Renal cortical epithelial cell (primary cell): ENCODE measurements at regions not wholly inside any gene's neighbourhood (a gene's known extent, or its start where the extent isn't known, plus 50 kb on each side); places are given as distances from the start of the nearest gene placed in this dataset.
"Not testable (repeated sequence)": the region's sequence is repeated elsewhere in the genome, so short reads cannot be mapped to it uniquely, and the experiment has no call there.

Experiments used
- DNase-seq: peaks from one replicate; pipeline ENCODE4 v3.0.0-alpha.2; 2011; ENCODE audit warnings: low read depth

DNA sequence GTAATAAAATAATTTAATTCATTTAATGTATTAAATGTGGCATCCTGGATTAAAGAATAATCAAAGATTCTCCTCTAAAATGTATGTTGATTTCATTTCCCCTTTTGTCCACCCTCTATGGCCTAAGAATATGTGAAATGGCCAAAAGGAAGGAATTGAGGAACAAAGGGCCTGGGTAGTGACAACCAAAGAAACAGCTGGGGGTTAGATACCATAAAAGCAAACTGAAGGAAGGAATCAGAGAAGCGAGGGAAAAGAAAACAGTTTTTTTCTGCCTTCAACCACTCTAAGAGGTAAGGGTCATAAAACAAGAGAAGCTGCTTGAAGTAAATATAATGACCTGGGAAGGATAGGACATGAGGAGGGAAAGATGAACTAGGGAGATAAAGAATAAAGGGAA is 139.3 kb downstream of the FAM76B start:
- DNase-seq, result no peak

DNA sequence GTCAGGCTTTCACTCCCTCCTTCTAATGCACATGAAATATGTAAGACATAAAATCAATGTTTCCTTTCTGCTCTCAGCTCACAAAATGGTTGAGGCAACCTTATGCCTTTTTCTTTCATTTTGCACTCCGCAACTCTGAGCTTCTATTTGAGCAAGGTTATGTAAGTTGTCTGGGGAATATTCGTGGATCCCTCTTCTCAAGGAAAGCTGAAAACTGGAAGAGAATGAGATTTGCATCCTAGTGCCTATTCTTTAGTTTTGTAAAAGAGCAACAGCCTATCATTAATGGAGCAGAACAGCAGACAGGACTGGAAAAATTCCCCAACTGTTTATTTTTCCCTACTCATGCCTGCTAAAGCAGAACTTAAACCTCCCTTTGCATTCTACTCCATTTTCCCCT is 141.7 kb downstream of the FAM76B start:
- peak; percentile 53 for DNase-seq

DNA sequence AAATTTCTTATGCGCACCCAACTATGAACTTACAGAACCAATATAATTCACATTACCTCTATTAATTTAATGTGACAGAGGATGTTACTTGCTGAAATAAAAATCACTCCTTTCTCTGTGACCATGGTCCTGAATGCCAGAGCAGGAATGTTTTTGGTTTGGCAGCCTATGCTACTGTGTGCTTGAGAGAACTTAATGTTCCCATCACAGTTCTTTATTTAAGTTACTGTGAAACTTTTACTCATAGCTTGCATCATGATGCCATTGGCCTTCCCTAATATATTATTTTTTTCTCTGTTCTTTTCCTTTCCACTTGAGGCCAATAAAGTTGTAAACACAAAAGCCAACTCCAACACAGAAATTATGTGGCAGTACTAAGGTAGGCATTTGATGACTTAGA is 142.2 kb downstream of the FAM76B start:
- peak; percentile 75 for DNase-seq

DNA sequence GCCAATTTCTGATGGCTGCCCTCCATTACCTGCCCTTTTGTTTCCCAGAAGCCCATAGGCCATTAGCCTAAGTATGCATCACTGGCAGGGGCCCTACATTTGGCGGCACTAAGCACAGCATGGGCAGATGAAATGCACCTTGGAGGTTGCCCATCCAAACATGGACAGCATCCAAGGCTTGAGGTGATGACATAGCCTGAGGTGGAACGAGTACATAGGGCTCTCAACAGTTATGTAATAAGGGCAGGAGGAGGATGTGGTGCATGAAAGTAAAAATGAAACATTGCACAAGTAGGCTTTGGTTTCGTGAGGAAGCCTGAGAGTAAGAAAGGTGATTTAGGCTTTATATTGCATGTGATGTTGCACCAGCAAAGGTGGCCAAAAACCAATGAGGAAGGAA is 148.1 kb downstream of the FAM76B start:
- peak; percentile 69 for DNase-seq

DNA sequence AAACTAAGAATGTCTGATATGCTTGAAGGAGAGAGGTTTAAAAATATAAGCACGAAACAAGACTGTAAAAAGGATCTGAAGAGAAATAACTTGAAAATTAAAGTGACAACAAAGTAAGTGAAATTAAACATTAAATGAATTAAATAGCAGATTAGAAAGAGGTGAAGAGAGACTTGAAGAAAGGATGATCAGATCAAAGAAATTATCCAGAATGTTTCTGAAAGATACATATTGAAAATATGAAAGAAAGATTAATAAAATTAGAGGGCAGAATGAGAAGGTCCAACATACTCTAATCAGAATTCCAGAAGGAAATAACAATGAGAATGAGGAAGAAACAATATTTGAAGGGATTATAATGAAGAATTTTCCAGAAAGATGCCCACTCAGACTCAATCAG is 151.1 kb downstream of the FAM76B start:
- DNase-seq, result no peak

DNA sequence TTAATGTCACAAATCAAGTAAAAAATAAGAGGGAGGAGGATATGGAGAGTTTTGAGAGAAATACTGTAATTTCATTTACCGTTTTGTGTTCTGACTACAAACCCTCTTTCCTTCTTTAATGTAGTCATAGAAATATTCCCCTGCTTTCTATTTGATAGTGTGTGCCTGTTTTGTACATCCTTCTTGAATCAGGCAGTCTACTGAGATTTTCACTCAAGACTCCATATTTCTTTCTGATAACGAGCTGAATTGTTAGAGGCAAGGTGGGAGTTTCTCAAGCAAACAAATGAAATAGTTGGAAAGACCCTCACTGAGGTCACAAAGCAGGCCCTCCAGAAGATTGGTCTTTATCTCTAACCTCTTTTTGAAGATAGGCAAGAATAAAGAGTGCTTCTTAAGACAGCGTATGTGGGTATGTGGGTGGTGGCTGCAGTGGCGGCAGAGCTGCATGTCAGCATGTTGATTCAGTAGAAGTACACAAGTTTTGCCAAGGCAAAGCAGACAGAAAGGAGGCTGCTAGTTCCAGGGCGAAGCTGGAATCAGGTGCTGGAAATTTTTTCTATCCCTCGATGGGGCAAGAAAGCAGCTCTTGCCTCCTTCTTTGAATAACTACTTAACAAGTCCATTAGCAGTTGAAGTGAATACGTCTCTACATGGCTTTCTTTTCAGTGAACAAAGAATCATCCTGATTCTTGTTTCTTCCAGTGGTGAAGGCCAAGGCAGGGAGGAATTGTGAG is 164.2 kb downstream of the FAM76B start:
- no peak for DNase-seq

DNA sequence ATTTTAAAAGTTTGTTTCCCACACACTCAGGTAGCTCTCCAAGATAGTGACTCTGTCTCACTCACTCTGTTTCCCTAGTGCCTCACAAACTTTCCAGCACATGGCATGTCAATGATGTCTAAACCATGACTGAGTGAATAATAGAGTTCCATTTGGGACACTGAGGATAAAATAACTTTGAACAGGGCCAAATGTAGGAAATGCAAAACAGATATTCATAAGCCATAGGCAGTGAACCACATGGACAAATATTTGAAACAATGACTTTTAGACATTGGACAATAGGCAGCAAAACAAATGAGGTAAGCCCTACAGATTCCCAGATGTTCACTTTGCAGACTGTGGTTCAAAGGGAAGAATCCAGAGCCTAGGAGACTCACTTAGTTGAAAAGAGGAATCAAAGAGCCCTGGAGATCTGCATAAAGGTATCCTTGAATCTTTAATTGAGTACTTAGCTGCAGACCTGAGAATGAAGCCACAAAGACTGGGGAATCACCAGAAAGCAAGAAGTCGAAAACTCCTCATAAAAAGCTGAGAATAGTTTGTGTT is 173.3 kb downstream of the FAM76B start:
- no peak for DNase-seq

DNA sequence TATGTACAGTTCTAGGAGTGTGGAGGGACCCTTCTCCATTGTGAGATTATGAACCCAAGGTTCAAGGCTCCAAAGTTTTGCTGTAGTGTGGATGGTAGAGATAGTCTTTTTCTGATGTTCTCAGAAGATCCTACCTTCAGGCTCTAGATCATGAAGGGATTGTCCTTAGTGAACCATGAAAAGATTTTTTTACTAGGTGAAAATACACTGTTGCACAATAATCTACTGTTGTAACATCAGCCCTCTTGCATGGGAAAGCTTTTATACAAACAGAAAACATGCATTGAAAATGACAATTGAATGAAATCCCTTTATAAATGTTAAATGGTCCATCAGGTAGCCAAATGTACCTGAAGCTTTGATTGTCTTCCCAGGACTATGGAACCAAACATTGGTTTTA is 177.8 kb downstream of the FAM76B start:
- peak; percentile 34 for DNase-seq

DNA sequence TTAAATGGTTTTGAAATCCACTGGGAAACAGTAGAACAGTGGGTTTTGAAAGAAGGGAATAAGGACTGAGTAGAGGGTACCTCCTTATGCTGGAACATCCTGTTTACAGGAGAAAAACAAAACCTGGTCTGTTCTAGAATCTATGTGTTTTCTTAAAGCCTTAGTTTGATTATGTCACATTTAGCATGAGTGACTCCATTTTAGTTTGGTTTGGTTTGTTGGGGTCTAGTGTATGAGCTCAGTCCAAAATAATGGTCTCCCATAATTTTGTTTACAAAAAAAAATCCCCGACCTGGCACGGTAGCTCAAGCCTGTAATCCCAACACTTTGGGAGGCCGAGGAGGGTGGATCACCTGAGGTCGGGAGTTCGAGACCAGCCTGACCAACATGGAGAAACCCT is 179.4 kb downstream of the FAM76B start:
- not testable (repeated sequence) for DNase-seq

DNA sequence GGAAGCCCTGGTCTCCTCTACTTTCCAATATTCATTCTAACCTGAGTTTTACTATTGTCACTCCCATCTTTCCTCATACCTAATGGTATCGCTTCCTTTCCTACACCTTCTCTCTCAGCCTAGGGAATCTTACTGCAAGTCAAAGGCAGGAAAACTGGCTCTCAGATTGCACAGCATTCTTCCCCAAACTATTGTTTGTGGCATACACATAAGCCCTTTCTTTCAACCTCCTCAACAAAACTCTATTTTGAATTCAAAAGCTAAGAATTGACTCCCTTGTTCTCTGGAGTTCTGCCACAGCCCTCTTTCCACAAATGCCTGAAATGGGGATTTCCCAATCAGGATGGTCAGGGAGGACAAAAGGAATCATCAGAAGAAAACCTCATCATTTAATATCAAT is 181.5 kb downstream of the FAM76B start:
- no peak for DNase-seq

DNA sequence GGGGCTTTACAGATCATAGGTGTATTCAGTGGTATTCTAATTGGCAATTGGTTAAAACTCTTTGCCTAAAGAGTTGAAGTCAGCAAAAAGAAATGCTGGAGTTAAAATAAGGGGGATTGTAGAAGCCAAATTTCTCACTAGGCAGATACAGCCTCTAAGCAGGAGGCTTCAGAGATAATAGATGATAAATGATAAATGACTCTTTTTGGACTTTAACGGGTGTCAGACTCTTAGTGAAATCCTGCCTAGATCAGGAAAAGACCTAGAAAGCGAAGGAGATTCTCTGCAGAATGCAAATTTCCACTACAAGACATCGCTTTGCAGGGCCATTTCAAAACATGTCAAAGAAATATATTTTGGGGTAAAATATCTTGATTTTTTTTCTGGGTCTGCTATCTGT is 182.8 kb downstream of the FAM76B start:
- DNase-seq, result no peak

DNA sequence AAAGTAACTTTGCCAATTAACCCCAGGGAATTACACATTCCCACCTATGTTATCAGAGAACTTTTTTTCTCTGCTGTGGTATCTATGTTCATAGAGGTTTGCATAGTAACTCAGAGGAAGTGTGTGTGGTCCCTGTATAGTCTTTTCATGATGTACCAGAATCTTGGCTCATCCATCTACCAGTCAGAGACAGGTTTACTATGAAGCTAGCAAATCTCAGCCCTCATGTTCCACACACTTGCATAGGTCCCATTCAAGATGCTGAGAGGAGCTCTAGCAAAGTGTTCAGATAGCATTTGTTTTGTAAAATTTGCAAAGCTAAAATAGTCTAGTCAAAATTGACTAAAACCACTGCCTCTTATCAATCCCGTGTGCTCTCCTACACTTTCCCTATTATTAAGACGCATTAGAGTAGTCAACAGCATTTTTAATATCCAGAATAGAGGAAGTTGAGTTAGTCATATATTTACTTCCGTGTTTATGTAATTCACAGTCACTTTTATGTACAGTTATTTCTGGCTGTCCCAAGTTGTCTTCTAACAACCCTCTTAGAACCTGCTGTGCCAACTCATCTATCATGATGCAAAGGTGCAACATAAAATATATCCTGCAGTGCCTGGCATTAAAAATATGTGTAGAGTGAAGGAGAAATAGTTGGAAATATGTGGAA is 184.2 kb downstream of the FAM76B start:
- DNase-seq, result no peak

DNA sequence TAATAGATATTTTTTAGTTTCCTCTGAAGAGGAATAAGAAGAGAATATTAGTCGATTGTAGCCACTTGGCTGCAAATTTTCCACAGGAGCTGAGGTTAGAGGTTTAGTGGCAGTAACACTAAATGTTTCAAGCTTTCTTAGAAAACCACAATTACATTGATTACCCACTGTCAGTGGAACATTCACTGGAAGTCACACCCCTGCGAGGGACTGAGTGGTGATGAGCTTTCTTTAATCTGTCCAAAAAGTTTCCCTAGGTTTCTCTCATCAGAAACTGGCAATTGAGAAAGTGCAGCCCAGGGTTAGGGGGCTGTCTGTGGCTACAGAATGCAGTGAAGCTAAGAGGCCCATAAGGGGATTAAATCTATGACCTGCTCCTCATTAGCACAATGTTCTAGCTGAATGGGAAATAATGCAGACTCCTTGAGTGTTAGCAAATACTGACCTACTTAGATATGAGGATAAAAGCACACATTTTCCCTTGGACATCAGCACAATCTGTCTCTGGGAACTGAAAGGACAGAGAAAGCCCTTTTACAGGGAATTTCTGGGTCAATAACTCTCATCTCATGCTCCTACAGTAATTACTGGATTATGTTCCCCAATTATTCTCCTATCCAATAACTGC is 189.5 kb downstream of the FAM76B start:
- no peak for DNase-seq

DNA sequence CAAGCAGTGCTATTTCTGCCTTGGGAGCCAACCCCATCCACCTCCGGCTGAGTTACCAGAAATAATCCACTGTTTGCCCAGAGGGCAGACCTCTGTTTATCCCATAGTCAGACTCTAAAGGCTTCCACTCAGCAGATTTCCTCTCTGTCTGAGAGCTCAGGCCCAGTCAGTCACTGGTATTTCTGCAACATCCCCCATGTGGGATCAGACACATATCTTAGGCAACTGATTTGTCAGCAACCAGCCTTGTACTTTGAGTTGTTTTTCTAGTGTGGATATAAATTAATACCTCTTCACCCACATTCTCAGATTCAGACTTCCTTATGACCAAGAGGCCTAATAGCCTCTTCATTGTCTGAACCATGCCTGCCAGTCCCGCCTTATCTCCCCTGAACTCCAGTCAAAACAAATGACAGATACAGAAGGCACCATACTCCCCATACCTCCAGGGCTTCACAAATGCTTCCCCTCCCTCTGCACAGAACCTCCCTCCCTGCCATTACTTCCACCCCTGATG is 193.6 kb downstream of the FAM76B start:
- DNase-seq, result peak; percentile 57

DNA sequence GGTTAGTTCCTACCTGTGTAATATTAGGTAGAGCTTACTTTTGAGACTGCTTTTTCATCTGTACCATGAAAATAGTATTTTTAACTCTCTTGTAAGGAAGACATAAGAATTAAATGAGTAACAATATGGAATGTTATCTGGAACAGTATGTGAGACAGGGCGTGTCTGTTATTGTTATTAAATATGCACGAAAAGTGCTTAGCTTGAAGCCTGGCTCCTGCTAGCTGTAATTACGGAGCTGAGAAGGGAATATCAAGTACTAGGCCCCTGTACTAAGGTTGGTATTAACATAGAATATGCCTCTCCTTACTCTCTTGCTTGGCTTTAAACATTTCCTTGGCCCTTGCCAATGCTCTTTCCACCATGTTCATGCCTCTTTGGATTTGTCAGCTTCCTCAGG is 194.0 kb downstream of the FAM76B start:
- no peak for DNase-seq

DNA sequence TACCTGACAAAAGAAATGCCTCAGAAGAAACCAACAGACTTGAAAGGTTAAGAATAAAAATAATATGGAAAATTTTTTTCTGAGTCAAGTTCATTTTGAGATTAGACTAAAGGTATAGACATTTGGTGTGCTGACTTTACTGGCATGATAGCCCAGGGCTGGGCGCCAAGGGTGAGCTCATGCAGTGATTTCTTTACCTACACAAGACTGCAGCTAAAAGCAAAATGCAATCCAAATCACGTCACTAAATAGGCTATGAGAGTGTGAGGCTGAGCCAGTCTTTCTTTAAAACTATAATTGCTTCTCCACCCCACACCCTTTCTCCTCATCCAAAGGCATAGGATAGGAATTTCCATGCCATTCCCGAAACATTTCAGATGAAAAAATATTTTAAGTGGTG is 196.5 kb downstream of the FAM76B start:
- no peak for DNase-seq

DNA sequence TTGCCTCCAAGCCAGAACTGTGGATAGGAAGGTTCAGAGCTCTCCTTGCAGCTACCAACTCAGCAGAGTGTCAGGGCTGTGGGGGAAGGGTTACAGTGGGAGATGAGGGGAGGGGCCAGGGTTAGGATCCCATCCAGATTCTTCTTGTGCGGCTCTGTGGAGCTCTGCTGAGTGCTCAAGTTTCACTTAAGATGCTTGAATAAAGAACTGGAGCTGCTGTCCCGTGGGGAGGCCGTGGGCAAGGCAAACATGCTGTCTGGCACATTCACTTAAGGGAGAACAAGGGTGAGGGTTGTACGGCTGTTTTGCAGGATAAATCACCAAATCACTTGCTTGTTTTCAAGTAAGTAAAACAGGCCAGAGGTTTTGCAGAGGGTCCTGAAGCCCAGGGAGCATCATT is 197.1 kb downstream of the FAM76B start:
- DNase-seq, result no peak

DNA sequence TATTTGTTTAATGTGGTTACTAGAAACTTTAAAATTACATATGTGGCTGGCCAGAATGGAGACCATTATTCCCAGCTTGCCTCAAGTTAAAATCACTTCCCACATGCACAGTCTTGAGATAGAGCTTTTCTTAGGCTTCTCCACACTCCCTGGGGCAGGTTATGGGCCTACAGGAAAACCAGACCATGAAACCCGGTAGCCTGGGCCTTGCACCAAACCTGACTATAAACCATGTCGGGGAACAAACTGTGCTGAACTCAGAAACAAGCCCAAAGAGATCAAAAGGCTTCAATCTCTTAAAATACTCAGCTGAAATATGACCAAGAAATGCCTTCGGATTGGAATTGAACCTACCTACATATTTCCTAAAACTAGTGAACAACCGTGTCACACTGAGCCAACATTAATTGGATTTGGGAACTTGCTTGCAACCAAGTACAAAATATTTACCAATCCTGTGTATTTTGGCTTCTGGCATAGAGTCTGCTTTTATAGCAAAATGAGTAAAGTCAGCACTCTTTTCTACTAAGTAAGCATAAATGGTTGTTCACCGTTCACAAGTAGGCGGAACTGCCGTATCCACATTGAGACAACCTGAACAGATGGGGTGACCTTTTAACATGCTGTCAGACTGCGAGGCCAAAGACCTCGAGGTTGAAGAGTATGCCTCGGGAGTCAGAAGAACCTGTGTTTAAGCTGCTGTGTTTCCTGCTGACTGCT is 199.5 kb downstream of the FAM76B start:
- DNase-seq, result no peak

DNA sequence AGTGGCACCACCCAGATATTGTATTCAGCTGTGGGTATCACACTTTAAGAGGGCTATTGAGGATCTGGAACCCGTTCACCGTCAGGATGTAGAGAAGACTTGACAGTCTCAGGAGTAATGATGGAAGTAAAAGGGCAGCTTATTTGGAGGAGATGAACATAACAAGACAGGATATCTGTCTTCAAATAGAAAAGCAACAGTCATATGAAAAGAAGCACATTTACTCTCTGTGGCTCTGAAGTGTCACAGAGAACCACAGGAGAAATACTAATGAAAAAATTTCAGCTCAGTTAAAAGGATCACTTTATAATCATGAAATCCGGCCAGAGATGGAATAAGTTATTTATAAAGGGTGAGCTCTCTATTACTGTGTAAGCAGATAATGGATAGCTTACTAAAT is 200.8 kb downstream of the FAM76B start:
- no peak for DNase-seq

DNA sequence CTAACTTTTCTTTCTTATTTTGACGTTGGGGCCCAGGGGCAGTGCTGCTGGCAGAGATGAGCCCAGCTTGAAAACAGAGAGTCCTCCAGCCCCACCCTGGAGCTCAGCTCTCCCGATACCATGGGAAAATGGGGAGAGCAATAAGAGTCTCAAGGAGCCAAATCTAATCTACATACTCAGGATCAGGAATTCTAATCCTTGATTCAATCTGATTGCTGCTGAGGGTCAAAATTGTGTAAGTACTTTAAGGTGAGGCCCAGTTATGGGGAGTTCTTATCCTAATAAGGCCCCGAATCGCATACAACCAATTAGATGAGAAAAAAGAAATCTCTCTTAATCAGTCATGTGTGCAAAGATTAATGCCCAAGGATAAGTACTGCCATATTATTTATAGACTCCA is 202.9 kb downstream of the FAM76B start:
- DNase-seq, result no peak

DNA sequence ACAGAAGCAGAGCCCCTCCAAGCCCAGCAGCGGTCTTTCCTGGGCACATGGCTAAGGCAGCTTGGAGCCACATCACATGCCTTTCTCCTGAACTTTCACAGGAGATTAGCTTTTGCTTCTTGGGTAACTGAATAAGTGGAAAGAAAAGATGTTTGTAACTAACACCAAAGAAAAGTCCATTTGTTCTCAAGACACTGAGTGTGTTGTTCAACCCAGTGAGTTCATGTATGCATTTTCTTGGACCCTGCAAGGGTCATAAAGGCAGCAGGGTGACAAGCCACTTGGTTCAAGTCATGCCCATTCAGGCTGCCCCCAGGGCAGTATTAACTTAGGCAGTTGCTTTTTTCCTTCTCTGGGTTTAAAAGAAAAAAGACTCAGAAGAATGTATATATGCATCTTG is 203.4 kb downstream of the FAM76B start:
- DNase-seq, result no peak

DNA sequence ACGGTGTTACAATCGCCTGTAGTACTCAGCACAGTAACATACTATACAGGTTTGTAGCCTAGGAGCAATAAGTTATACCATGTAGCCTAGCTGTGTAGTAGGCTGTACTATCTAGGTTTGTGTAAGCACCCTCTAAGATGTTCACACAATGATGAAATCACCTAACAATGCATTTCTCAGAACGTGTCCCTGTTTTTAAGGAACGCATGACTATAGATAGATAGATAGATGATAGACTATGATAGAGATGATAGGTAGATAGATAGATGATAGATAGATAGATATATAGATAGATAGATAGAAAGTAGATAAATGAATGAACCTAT is 203.9 kb downstream of the FAM76B start:
- no peak for DNase-seq
